ENCODE measurements at regions not wholly inside any gene's neighbourhood (a gene's known extent, or its start where the extent isn't known, plus 50 kb on each side); places are given as distances from the start of the nearest gene placed in this dataset.
"Not testable (repeated sequence)": the region's sequence is repeated elsewhere in the genome, so short reads cannot be mapped to it uniquely, and the experiment has no call there.

DNA sequence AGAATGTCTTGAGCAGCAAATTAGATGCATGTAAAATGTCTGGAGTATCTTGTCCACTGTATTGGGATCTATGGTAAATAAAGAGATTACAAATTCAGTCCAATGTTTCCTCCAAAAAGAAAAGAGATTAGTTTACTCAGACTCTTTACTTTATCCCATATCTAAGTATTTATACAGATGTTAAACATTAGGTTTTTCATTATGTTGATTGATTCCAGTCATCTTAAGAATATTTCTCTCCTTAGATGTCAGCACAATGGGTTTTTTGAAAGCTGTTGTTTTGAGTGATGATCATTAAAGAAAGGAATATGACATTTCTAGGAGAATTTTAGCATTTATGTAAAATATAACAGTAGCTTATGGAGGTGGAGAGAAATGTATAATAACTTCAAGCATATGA is 938.9 kb downstream of the C4orf33 start:
- DNase-seq (ENCODE audit: low read depth) (no peak), FAIRE-seq (no peak)
- Histone ChIP-seq H3K27me3 (ENCODE audit: control insufficient read depth, insufficient read depth, low read length) (no peaks in the 10 kb centered on the region), H3K36me3 (ENCODE audit: control insufficient read depth, insufficient read depth, low read length) (no peaks in the 10 kb centered on the region), H3K4me3 (ENCODE audit: low read depth, low read length) (no peak overlapping the region)
- TF ChIP-seq CTCF (IDR thresholded peaks at IDR 0.05; ENCODE audit: insufficient read depth, low read length, severe bottlenecking), result no peak

DNA sequence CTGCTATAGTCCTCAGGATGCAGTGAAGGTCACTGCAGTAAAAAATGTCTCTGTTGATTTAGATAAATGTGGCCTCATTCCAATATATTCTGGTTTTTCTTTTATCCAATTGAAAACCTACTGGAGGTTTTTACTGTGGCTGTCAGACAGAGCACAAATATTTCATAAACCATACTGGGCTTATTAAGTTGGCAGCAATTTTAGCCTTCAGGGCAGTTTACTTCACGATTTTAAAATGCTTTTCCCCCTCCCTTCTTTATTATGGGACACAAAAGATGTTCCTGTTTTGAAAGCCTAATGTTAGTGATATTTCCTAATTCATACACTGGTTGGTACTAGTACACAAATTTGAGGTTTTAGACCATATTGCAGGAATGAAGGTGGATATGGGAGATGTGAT is 939.4 kb downstream of the C4orf33 start:
- H3K4me3 ChIP-seq (ENCODE audit: low read depth, low read length), result no peak overlapping the region
- no peak for DNase-seq (ENCODE audit: low read depth)
- no peaks in the 10 kb centered on the region for H3K36me3 ChIP-seq (ENCODE audit: control insufficient read depth, insufficient read depth, low read length)
- no peak for TF ChIP-seq CTCF (IDR thresholded peaks at IDR 0.05; ENCODE audit: insufficient read depth, low read length, severe bottlenecking)
- no peaks in the 10 kb centered on the region for H3K27me3 ChIP-seq (ENCODE audit: control insufficient read depth, insufficient read depth, low read length)
- FAIRE-seq, result no peak

GRCh38 chr4:130037866-130038265 is 941.9 kb downstream of the C4orf33 start:
- not testable (repeated sequence) for H3K27me3 ChIP-seq (ENCODE audit: control insufficient read depth, insufficient read depth, low read length); H3K4me3 ChIP-seq (ENCODE audit: low read depth, low read length); H3K36me3 ChIP-seq (ENCODE audit: control insufficient read depth, insufficient read depth, low read length); DNase-seq (ENCODE audit: low read depth); FAIRE-seq

DNA sequence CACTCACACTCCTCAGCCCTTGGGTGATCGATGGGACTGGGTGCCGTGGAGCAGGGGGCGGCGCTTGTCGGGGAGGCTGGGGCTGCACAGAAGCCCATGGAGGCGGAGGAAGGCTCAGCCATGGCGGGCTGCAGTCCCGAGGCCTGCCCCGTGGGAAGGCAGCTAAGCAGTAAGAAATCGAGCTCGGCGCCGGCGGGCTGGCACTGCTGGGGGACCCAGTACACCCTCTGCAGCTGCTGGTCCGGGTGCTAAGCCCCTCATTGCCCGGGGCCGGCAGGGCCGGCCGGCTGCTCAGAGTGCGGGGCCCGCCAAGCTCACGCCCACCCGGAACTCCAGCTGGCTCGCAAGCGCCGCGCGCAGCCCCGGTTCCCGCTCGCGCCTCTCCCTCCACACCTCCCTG is 942.6 kb downstream of the C4orf33 start:
- not testable (repeated sequence) for H3K4me3 ChIP-seq (ENCODE audit: low read depth, low read length); H3K27me3 ChIP-seq (ENCODE audit: control insufficient read depth, insufficient read depth, low read length); FAIRE-seq; H3K36me3 ChIP-seq (ENCODE audit: control insufficient read depth, insufficient read depth, low read length); DNase-seq (ENCODE audit: low read depth)

DNA sequence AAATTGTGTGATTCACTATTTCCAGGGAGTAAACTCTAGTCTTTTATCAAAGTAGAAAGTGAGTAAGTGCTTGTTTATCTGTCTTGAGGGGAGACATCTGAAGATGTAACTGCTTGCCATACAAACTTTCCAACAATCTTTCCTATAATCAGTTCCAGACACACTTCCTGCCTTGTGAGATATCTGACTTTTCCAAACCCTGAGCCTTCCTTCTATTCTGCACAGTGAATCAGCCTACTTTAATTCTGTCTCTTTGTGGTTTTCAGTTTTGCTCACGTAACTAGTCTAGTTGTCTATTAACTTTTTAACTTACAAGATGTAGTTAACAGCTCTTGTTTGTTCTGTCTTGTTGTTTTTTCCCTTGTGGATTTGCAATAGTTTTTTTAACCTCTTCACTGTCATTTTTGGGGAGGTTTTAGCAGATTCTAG is 947.8 kb downstream of the C4orf33 start:
- DNase-seq (ENCODE audit: low read depth) (no peak), FAIRE-seq (no peak)
- H3K4me3 ChIP-seq (ENCODE audit: low read depth, low read length), result no peak overlapping the region
- no peaks in the 10 kb centered on the region for H3K36me3 ChIP-seq (ENCODE audit: control insufficient read depth, insufficient read depth, low read length)
- no peaks in the 10 kb centered on the region for H3K27me3 ChIP-seq (ENCODE audit: control insufficient read depth, insufficient read depth, low read length)
- TF ChIP-seq CTCF (IDR thresholded peaks at IDR 0.05; ENCODE audit: insufficient read depth, low read length, severe bottlenecking), result no peak

- TF ChIP-seq CTCF (IDR thresholded peaks at IDR 0.05; ENCODE audit: insufficient read depth, low read length, severe bottlenecking), result no peak
- FAIRE-seq, result no peak
- no peaks in the 10 kb centered on the region for H3K27me3 ChIP-seq (ENCODE audit: control insufficient read depth, insufficient read depth, low read length)
- H3K4me3 ChIP-seq (ENCODE audit: low read depth, low read length), result no peak overlapping the region
- no peaks in the 10 kb centered on the region for H3K36me3 ChIP-seq (ENCODE audit: control insufficient read depth, insufficient read depth, low read length)
- DNase-seq (ENCODE audit: low read depth), result no peak
Observed at GRCh38 chr4:130044788-130045531, 949.0 kb downstream of the C4orf33 start.

DNA sequence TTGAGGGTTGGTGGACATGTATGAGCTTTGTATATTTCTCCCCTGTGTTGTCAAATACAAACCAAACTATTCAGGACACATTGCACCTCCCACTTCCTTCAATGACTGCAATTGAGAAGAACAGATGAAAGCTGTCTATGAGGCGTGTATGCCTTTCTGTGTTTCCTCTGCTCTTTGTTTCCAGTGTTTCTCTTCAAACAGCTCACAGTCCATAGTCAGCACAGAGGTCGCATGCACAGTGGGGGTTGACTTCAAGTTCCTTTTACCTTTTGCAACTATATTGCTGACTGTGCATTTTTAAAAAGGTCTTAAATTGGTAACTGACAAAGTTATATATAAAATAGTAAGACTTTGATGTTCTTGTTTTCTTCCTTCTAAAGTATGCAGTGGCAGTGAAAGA is 957.8 kb downstream of the C4orf33 start:
- Histone ChIP-seq H3K4me3 (ENCODE audit: low read depth, low read length) (no peak overlapping the region), H3K27me3 (ENCODE audit: control insufficient read depth, insufficient read depth, low read length) (no peaks in the 10 kb centered on the region), H3K36me3 (ENCODE audit: control insufficient read depth, insufficient read depth, low read length) (no peaks in the 10 kb centered on the region)
- DNase-seq (ENCODE audit: low read depth) (no peak), FAIRE-seq (no peak)
- TF ChIP-seq CTCF (IDR thresholded peaks at IDR 0.05; ENCODE audit: insufficient read depth, low read length, severe bottlenecking), result no peak
